Activated T-helper 1 cell treated with anti-CD3 and anti-CD28 coated beads, Interleukin-12 subunit alpha, Interleukin-12 subunit beta, Interleukin-2, Interleukin-4 antibody, amounts not matched to agents 30 ng/mL and 10 ng/mL and 1 ng/mL, durations not matched to agents 14 hours and 24 hours and 36 hours (primary cell): ENCODE measurements at regions not wholly inside any gene's neighbourhood (a gene's known extent, or its start where the extent isn't known, plus 50 kb on each side); places are given as distances from the start of the nearest gene placed in this dataset.

Source experiments
- DNase-seq: peaks from one replicate; pipeline ENCODE4 v3.0.0; 2021; ENCODE audit warnings: low spot score
- H3K27ac Mint-ChIP-seq: one replicate; pipeline ENCODE4 v1.8.0; 2021; ENCODE audit warnings: mild to moderate bottlenecking, mixed read lengths
- H3K27me3 Mint-ChIP-seq: one replicate; pipeline ENCODE4 v1.8.0; 2022; ENCODE audit warnings: mild to moderate bottlenecking, moderate library complexity, mixed read lengths; ENCODE audit not compliant: insufficient read depth
- H3K36me3 Mint-ChIP-seq: one replicate; pipeline ENCODE4 v1.8.0; 2021; ENCODE audit warnings: low read depth, mixed read lengths
- H3K4me1 Mint-ChIP-seq: one replicate; pipeline ENCODE4 v1.8.0; 2021; ENCODE audit warnings: low read depth, mixed read lengths
- H3K4me3 Mint-ChIP-seq: one replicate; pipeline ENCODE4 v1.8.0; 2021; ENCODE audit warnings: mild to moderate bottlenecking, moderate library complexity, mixed read lengths
- H3K9me3 Mint-ChIP-seq: one replicate; pipeline ENCODE4 v1.8.0; 2021; ENCODE audit warnings: mixed read lengths
- intact Hi-C: fragments of 100-400 bp; cut with micrococcal nuclease; formaldehyde crosslinking; loops from one replicate; pipeline ENCODE4 v1.15.1; 2024

DNA sequence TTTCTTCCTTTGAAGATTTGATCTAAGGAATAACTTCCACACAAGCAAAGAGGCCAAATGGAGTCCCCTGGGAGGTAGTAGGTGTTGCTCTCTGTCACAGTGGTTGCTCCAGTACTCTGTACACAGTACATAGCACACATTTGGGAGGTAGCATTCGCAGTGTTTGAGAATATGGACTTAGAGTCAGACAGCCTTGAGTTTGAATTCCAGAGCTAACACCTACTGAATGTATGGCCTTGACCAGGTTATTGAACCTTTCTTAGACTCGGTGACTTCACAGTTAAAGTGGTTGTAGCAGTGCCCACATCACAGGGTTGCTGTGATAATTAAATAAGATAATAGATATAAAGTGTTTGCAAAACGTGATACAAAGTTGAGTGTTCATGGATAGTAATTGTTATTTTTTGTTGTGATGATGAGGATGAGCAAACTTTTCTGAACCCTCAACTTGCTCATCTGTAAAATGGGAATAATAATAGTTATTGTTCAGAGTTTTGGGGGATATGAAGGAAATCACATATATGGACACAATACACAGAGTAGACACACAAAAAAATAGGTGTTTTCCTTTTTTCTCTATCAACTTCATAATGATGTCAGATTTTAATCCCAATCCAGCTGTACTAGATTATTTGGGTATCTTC, 271.6 kb upstream of the CRY1 start:
- intact Hi-C loops = no loop called here
- no peaks in the 10 kb centered on the region for H3K9me3 Mint-ChIP-seq
- H3K36me3 Mint-ChIP-seq = peaks cover 7% of the 10 kb centered on the region
- H3K4me1 Mint-ChIP-seq = peaks cover 56% of the 10 kb centered on the region
- no peaks in the 10 kb centered on the region for H3K27me3 Mint-ChIP-seq
- DNase-seq = no peak
- no peak overlapping the region for H3K4me3 Mint-ChIP-seq
- H3K27ac Mint-ChIP-seq = no peak overlapping the region

DNA sequence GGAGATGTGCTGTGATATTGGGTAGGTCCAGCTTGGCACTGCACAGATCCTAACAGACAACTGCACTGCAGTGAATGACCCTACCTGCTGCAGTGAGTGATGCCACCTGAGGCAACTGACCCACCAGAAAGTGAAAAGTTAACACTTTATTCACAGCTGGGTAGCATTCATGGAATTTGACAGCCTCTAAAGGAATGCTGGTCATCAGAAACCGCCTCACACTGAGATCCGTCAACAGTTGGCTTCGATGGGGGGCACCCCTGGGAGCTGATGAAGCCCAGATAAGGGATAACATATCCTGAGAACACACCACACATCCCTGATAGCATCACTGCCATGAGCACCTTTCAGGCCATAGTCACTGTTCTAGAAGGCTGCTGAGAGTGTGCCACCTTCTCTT, 272.4 kb upstream of the CRY1 start:
- intact Hi-C loops = no loop called here
- DNase-seq = no peak
- peaks cover 7% of the 10 kb centered on the region for H3K36me3 Mint-ChIP-seq
- H3K4me1 Mint-ChIP-seq = peaks cover 60% of the 10 kb centered on the region
- H3K9me3 Mint-ChIP-seq = no peaks in the 10 kb centered on the region
- H3K27me3 Mint-ChIP-seq = no peaks in the 10 kb centered on the region
- no peak overlapping the region for H3K4me3 Mint-ChIP-seq
- H3K27ac Mint-ChIP-seq = no peak overlapping the region

DNA sequence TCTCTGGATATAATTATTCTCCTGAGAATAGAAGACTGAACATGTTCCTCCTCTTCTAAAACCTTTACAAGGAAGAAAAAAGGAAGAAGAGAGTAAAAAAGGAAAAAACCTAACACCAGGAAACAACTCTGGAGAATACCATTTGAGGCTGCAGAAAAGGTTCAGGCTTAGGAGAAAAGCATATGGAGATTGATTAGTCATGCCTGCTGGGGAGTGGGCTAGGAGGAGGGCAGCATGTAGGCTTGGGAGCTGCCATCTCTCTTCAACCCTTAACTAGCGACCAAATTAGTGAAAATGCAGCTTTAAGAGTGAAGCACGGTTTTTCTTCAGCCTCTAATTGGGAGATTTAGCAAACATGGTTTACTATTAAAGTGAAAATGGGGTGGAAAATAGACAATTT, 273.0 kb upstream of the CRY1 start:
- Mint-ChIP-seq H3K9me3 (no peaks in the 10 kb centered on the region), H3K4me3 (no peak overlapping the region), H3K27ac (no peak overlapping the region), H3K4me1 (peaks cover 65% of the 10 kb centered on the region), H3K27me3 (no peaks in the 10 kb centered on the region), H3K36me3 (peaks cover 7% of the 10 kb centered on the region)
- no peak for DNase-seq
- intact Hi-C loops = no loop called here

DNA sequence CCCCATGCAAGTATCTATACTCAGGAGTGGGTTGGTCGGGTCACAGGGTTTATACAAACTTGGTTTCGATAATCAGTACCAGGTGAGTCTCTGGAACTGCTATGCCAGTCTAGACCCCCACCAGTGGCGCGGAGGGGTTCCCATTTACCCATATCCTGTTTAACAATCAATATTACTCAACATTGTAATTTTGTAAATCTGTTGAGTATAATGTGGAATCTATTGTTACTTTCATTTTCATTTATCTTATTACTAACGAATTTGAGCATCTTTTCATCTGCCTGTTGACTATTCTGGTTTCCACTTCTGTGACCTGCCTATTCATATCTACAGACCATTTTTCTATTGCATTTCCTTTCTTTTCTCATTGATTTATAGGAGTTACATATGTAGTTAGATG, 275.2 kb upstream of the CRY1 start:
- DNase-seq = peak; percentile 31
- H3K27ac Mint-ChIP-seq = peak overlapping the region; percentile 86
- no peaks in the 10 kb centered on the region for H3K9me3 Mint-ChIP-seq
- H3K4me3 Mint-ChIP-seq = peak overlapping the region; percentile 66
- H3K36me3 Mint-ChIP-seq = peaks cover 4% of the 10 kb centered on the region
- H3K27me3 Mint-ChIP-seq = no peaks in the 10 kb centered on the region
- intact Hi-C loops = loop anchor here (1.0 kb wide), 2 partner anchors 39 to 81 kb away; no protein-coding TSS in a partner anchor
- H3K4me1 Mint-ChIP-seq = peaks cover 77% of the 10 kb centered on the region

DNA sequence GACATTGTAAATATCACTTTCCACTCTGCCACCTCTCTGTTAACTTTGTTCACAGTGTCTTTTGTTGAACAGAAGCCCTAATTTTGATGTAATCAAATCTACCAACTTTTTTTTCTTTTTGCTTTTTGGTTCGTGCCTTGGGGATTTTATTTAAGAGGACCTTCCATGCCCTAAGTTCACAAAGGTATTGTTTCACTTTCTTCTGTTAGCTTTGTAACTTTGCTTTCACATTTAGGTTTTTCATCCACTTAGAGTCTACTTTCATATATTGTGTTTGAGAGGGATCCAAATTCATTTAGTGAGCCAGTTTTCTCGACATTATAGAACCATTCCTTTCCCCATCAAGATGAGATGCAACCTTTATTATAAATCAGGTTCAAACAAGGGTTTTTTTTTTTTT, 275.7 kb upstream of the CRY1 start:
- no peaks in the 10 kb centered on the region for H3K9me3 Mint-ChIP-seq
- peaks cover 4% of the 10 kb centered on the region for H3K36me3 Mint-ChIP-seq
- intact Hi-C loops = loop anchor here (1.0 kb wide), 2 partner anchors 51 to 277 kb away; a partner anchor contains a TSS
- H3K27ac Mint-ChIP-seq = peak overlapping the region; percentile 86
- H3K4me3 Mint-ChIP-seq = peak overlapping the region; percentile 66
- no peak for DNase-seq
- peaks cover 81% of the 10 kb centered on the region for H3K4me1 Mint-ChIP-seq
- H3K27me3 Mint-ChIP-seq = no peaks in the 10 kb centered on the region

DNA sequence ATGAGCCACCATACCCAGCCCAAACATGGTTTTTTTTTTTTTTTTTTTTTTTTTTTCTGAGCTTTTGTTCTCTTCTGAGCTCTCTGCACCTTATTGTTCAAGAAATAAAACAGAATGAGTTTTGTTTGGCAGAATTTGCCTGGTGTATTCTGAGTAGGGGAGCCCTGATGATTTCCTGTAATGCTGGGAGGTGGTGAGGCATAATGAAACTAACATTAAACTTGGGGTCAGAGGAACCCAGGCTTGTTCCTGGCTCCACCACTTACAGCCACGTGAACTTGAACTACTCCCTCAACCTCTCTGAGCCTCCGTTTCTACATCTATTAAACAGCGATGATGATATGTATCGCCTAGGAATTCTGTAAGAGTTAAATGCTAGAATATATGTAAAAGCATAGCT, 276.3 kb upstream of the CRY1 start:
- peaks cover 4% of the 10 kb centered on the region for H3K36me3 Mint-ChIP-seq
- H3K27ac Mint-ChIP-seq = peak overlapping the region; percentile 86
- no peaks in the 10 kb centered on the region for H3K9me3 Mint-ChIP-seq
- intact Hi-C loops = loop anchor here (1.0 kb wide), 2 partner anchors 51 to 277 kb away; a partner anchor contains a TSS
- peaks cover 88% of the 10 kb centered on the region for H3K4me1 Mint-ChIP-seq
- peak; percentile 62 for DNase-seq
- no peaks in the 10 kb centered on the region for H3K27me3 Mint-ChIP-seq
- peak overlapping the region; percentile 66 for H3K4me3 Mint-ChIP-seq

DNA sequence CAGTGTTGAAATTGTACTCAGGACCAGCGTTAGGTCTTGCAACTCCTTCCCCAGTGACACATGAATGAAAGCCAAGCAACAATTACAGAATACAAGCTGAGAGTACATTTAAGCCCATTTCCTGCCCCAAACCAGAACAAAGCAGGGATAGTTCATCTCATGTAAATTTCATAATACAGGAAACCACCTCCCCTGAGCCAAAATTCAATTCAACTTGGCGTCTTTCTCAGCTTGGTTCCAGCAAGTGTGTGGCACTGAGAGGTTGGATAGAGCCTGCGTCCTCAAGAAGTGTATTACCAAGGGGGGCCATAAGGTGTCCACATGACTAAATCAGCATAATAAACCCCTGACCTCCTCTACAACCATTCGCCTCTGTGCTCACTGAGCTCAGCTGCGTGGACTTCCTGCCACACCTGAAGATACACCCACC, 278.9 kb upstream of the CRY1 start:
- H3K4me3 Mint-ChIP-seq = peak overlapping the region; percentile 52
- H3K27ac Mint-ChIP-seq = peak overlapping the region; percentile 87
- no peaks in the 10 kb centered on the region for H3K27me3 Mint-ChIP-seq
- peaks cover 75% of the 10 kb centered on the region for H3K4me1 Mint-ChIP-seq
- peaks cover 4% of the 10 kb centered on the region for H3K36me3 Mint-ChIP-seq
- peak; percentile 42 for DNase-seq
- no peaks in the 10 kb centered on the region for H3K9me3 Mint-ChIP-seq
- intact Hi-C loops = loop anchor here (1.0 to 2.0 kb wide), 4 partner anchors 19 to 43 kb away; no protein-coding TSS in a partner anchor

DNA sequence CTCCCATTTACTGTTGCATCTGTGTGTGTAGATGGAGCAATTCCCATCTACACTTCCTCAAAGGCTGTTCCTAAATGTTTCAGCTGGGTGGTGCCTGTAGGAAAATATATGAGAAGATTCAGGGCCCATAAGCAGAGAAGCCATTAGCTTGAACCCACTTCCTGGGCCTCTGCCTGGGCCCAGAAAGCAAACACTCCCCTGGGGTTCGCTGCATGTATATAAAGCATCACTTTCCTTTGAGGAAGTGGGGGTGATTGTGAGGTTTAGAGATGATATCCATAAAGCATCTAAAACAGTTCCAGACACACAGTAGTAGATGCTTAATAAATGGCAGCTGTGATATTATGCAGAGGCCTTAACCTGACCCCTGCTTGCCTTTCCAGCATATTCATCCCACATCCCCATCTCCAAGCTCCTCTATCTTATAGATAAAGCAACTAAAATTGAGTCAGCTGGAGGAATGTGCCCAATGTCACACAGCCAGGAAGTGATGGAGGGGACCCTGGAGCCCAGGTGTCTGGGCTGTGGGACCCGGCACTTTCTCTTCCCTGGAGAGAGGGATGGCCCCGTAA, 280.0 kb upstream of the CRY1 start:
- Mint-ChIP-seq H3K4me3 (peak overlapping the region; percentile 52), H3K27ac (peak overlapping the region; percentile 87)

DNA sequence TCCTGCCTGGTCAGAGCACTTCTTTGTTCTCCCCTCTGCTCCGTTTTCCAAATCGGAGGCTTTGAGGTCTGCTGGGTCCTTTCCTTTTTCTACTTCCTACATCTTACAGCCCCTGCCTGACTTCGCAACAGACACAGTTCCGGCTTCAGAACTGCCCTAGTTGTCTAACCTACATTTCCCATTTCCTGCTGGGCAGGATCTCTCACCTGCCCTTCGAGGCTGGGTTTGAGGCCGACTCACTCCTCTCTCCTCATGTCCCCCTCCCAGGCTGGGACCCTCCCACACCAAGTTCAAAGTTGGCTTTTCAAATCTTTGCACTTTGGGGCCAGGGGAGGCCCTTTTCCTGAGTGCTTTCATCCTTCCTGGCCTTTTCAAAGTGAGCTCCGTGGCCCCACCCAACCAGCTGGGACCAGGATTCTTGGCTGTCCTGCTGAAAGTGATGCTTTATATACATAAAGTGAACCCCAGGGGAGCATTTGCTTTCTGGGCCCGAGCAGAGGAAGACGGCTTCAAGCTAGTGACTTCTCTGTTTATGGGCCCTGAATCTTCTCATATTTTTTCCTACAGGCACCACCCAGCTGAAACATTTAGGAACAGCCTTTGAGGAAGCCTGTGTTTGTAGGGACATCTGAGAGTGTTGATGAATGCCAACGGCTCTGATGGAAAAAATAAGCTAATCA, 281.0 kb upstream of the CRY1 start:
- intact Hi-C loops = no loop called here
- no peaks in the 10 kb centered on the region for H3K27me3 Mint-ChIP-seq
- H3K9me3 Mint-ChIP-seq = no peaks in the 10 kb centered on the region
- peaks cover 65% of the 10 kb centered on the region for H3K4me1 Mint-ChIP-seq
- H3K4me3 Mint-ChIP-seq = peak overlapping the region; percentile 62
- peak overlapping the region; percentile 59 for H3K27ac Mint-ChIP-seq
- no peak for DNase-seq
- H3K36me3 Mint-ChIP-seq = no peaks in the 10 kb centered on the region

More for the DNA sequence above, 280.0 kb upstream of the CRY1 start:
- peaks cover 72% of the 10 kb centered on the region for H3K4me1 Mint-ChIP-seq
- H3K27me3 Mint-ChIP-seq = no peaks in the 10 kb centered on the region
- no peaks in the 10 kb centered on the region for H3K36me3 Mint-ChIP-seq
- DNase-seq = no peak
- intact Hi-C loops = loop anchor here (2.0 kb wide), 1 partner anchor 17 kb away; no protein-coding TSS in a partner anchor
- H3K9me3 Mint-ChIP-seq = no peaks in the 10 kb centered on the region

DNA sequence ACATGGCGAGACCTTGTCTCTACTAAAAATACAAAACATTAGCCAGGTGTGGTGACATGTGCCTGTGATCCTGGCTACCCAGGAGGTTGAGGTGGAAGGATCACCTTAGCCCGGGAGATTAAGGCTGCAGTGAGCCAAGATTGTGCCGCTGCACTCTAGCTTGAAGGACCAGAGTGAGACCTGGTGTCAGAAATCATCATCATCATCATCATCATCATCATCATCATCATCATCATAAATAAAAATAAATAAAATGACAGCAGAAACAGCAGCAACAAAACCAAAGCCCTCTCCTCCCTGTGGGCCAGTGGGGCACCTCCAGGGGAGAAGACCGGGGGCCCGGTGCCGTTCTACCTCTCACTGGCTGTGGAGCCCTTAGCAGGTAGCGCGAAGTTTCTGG, 281.9 kb upstream of the CRY1 start:
- DNase-seq = no peak
- Mint-ChIP-seq H3K9me3 (no peaks in the 10 kb centered on the region), H3K27ac (no peak overlapping the region), H3K4me1 (peaks cover 66% of the 10 kb centered on the region), H3K27me3 (no peaks in the 10 kb centered on the region), H3K4me3 (no peak overlapping the region), H3K36me3 (no peaks in the 10 kb centered on the region)
- intact Hi-C loops = no loop called here

DNA sequence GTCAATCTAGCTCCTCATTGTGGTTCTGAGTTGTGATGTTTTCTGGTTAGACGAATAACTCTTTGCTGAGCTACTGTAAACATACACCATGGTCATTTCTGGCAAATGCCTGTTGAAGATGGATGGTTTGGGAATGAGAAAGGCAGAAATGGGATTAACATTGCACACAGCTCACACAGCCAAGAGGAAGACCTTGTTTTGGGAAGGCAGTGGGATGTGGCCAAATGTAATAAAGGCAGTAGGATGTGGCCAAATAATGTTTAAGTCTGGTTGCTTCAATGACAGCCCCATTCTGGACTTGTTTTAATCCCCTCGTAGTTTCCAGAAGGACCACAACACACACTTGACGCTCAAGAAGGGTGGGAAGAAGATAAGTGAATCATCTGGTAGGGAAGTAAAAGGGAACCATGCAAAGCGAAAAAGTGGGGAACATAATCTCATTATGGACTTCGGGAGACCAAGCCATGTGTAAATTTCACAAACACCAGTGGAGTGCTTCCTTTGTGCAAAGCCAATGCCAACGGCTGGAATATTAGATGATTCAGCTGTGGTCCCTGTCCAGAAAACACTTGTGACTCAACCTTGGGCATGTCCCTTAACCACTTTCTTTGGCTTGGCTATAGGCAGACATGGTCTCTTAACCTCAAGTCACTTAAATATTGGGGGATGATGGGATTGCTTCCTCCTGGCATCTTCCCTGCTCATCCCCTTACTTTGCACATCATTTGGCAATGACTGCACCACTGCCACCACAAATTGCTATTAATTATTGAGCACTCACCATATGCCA, 284.4 kb upstream of the CRY1 start:
- DNase-seq = no peak
- Mint-ChIP-seq H3K4me3 (no peak overlapping the region), H3K36me3 (no peaks in the 10 kb centered on the region), H3K9me3 (no peaks in the 10 kb centered on the region), H3K27me3 (no peaks in the 10 kb centered on the region), H3K27ac (no peak overlapping the region), H3K4me1 (peaks cover 41% of the 10 kb centered on the region)
- intact Hi-C loops = no loop called here

DNA sequence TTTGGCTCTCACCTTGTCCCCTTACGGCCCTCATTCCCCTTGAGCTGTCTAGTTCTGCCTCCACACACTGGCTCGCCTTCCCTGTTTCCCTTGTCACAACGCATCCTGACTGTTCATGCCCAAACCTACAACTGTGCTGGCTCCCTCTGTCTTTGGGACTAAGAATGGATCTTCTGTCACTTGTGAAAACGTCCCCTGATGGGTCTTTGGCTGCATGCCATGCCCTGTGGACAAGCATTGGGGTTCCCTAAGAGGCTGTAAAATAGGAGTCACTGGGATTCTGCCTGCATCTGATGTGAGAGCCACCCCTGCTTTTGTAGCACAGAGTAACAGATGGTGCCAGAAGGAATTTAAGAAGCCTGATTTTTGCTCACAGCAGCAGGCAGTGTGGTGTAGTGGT, 285.3 kb upstream of the CRY1 start:
- intact Hi-C loops = no loop called here
- Mint-ChIP-seq H3K27ac (no peak overlapping the region), H3K9me3 (no peaks in the 10 kb centered on the region), H3K4me3 (no peak overlapping the region), H3K4me1 (peaks cover 33% of the 10 kb centered on the region), H3K27me3 (no peaks in the 10 kb centered on the region), H3K36me3 (no peaks in the 10 kb centered on the region)
- DNase-seq = no peak
